ENCODE measurements at regions not wholly inside any gene's neighbourhood (a gene's known extent, or its start where the extent isn't known, plus 50 kb on each side); places are given as distances from the start of the nearest gene placed in this dataset.

GRCh38 chr16:85512808-85513115, 100.4 kb upstream of the GSE1 start:
- no peak for TF ChIP-seq CTCF (conservative IDR thresholded peaks at IDR 0.05)
- no peak for TF ChIP-seq ZFX (IDR thresholded peaks at IDR 0.05)
- H3K27ac ChIP-seq, result no peak overlapping the region

- no peak for TF ChIP-seq CTCF (conservative IDR thresholded peaks at IDR 0.05)
- no peak overlapping the region for H3K27ac ChIP-seq
These were observed 99.9 kb upstream of the GSE1 start for GRCh38 chr16:85513180-85513579.

- TF ChIP-seq ZFX (IDR thresholded peaks at IDR 0.05) (no peak), CTCF (conservative IDR thresholded peaks at IDR 0.05) (no peak)
- peak overlapping the region; percentile 78 for H3K27ac ChIP-seq
These were observed 99.5 kb upstream of the GSE1 start for GRCh38 chr16:85513649-85514048.

- peak overlapping the region; percentile 78 for H3K27ac ChIP-seq
- no peak for TF ChIP-seq ZFX (IDR thresholded peaks at IDR 0.05)
- no peak for TF ChIP-seq CTCF (conservative IDR thresholded peaks at IDR 0.05)
These were observed 98.9 kb upstream of the GSE1 start for GRCh38 chr16:85514295-85514597.

GRCh38 chr16:85514598-85515318, 98.4 kb upstream of the GSE1 start:
- peak overlapping the region; percentile 78 for H3K27ac ChIP-seq

GRCh38 chr16:85515319-85515745, 97.8 kb upstream of the GSE1 start:
- TF ChIP-seq CTCF (conservative IDR thresholded peaks at IDR 0.05), result no peak
- TF ChIP-seq ZFX (IDR thresholded peaks at IDR 0.05), result no peak
- peak overlapping the region; percentile 78 for H3K27ac ChIP-seq

More at GRCh38 chr16:85514598-85515318, 98.4 kb upstream of the GSE1 start:
- TF ChIP-seq CTCF (conservative IDR thresholded peaks at IDR 0.05), result no peak
- no peak; the same call in 1 of the 2 replicates for TF ChIP-seq ZFX (IDR thresholded peaks at IDR 0.05)

- TF ChIP-seq CTCF (conservative IDR thresholded peaks at IDR 0.05), result no peak
- TF ChIP-seq ZFX (IDR thresholded peaks at IDR 0.05), result no peak
- H3K27ac ChIP-seq, result peak overlapping the region; percentile 78
These were observed 97.2 kb upstream of the GSE1 start for GRCh38 chr16:85515830-85516397.

Data from C4-2B (cell line).